ENCODE measurements at regions not wholly inside any gene's neighbourhood (a gene's known extent, or its start where the extent isn't known, plus 50 kb on each side); places are given as distances from the start of the nearest gene placed in this dataset.
"Not testable (repeated sequence)": the region's sequence is repeated elsewhere in the genome, so short reads cannot be mapped to it uniquely, and the experiment has no call there.

DNA sequence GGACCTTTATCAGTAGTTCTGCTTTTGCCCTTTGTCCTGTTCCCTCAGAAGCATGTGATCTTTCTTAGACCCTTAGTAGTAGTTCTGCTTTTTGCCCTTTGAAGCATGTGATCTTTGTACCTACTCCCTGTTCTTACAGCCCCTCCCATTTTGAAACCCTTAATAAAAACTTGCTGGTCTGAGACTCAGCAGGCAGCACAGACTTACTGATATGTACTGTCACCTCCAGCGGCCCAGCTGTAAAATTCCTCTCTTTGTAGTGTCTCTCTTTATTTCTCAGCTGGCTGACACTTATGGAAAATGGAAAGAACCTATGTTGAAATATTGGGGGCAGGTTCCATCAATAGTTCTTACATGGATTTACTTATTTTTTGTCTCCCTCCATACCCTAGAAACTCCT, 110.4 kb downstream of the UNC93B1 start:
- TF ChIP-seq, protein P1, sequence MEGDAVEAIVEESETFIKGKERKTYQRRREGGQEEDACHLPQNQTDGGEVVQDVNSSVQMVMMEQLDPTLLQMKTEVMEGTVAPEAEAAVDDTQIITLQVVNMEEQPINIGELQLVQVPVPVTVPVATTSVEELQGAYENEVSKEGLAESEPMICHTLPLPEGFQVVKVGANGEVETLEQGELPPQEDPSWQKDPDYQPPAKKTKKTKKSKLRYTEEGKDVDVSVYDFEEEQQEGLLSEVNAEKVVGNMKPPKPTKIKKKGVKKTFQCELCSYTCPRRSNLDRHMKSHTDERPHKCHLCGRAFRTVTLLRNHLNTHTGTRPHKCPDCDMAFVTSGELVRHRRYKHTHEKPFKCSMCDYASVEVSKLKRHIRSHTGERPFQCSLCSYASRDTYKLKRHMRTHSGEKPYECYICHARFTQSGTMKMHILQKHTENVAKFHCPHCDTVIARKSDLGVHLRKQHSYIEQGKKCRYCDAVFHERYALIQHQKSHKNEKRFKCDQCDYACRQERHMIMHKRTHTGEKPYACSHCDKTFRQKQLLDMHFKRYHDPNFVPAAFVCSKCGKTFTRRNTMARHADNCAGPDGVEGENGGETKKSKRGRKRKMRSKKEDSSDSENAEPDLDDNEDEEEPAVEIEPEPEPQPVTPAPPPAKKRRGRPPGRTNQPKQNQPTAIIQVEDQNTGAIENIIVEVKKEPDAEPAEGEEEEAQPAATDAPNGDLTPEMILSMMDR (IDR thresholded peaks at IDR 0.05; ENCODE audit: extremely low read depth in 1 of 2, insufficient read depth in 1 of 2, low read depth in 1 of 2, low read length in 2 of 2) = not testable (repeated sequence)
- TF ChIP-seq MYC (IDR thresholded peaks at IDR 0.05; ENCODE audit: low read depth, low read length); EZH2 (IDR thresholded peaks at IDR 0.05; ENCODE audit: borderline replicate concordance, low read depth, low read length, severe bottlenecking); POLR2A (IDR thresholded peaks at IDR 0.05; ENCODE audit: low read depth, low read length); GATA2 (IDR thresholded peaks at IDR 0.05; ENCODE audit: insufficient read depth, insufficient read length, low read depth, low read length): not testable (repeated sequence)
- TF ChIP-seq, protein P2, sequence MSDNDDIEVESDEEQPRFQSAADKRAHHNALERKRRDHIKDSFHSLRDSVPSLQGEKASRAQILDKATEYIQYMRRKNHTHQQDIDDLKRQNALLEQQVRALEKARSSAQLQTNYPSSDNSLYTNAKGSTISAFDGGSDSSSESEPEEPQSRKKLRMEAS (IDR thresholded peaks at IDR 0.05; ENCODE audit: insufficient read depth, insufficient read length) = not testable (repeated sequence)
